Erythroblast (primary cell): ENCODE measurements at regions not wholly inside any gene's neighbourhood (a gene's known extent, or its start where the extent isn't known, plus 50 kb on each side); places are given as distances from the start of the nearest gene placed in this dataset.

Experiments
- GATA1 ChIP-seq: IDR thresholded peaks from 2 replicates; pipeline ENCODE4 v1.6.1; 2011; ENCODE audit warnings: low read depth, mild to moderate bottlenecking, control low read depth, low read length, moderate library complexity
- POLR2A ChIP-seq: IDR thresholded peaks from 2 replicates; pipeline ENCODE4 v1.6.1; 2011; ENCODE audit warnings: mild to moderate bottlenecking, low read length

DNA sequence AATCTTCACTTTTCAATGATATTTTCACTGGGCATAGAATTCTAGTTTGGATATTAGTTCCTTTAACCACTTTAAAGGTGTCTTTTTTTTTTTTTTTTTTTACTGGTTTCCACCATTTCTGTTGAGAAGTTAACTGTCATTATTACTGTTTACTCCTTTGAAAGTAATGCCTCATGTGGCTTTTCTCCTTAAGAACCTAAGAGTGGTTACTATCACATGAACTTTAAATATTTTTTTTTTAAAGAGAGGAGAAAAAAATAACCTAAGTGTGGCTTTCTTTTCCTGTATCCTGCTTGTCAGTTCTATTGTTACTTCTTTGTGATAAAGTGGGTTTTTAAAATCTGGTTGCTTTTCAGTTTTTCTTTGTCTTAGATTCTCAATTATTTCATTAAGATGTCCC lies 229.5 kb downstream of the CDH26 start:
- TF ChIP-seq POLR2A (no peak), GATA1 (no peak)
